COLO668 (cell line): ENCODE measurements at regions not wholly inside any gene's neighbourhood (a gene's known extent, or its start where the extent isn't known, plus 50 kb on each side); places are given as distances from the start of the nearest gene placed in this dataset.
"Not testable (repeated sequence)": the region's sequence is repeated elsewhere in the genome, so short reads cannot be mapped to it uniquely, and the experiment has no call there.

ENCODE experiments used
- DNase-seq: peaks from one replicate; lab custom pipeline; 2025; ENCODE audit not compliant: unreplicated experiment; lab: John Stamatoyannopoulos, UW

GRCh38 chr6:21282360-21282759 is 311.2 kb upstream of the SOX4 start:
- DNase-seq = not testable (repeated sequence)

DNA sequence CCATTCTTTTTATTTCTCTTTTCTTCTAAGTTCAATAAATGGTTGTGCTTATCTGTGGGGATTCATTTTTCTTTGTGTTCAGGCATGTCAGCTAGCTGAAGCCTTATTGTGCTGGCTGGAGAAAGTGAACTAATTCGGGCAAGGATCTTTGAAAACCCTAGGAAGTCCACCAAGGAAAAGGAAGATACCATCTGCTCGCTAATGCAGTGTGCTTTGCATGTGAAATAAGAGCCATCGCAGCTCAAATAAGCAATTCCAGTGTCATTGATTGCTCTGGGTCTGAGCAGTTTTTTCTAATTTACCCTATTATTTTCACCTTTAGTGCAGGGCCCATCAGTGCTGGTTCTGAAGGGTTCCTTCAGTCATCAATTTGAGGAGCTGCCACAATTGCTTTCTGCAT is 309.4 kb upstream of the SOX4 start:
- DNase-seq = no peak

GRCh38 chr6:21284706-21285105 is 308.8 kb upstream of the SOX4 start:
- no peak for DNase-seq

- no peak for DNase-seq
Measured at GRCh38 chr6:21294144-21294543, 299.4 kb upstream of the SOX4 start.

DNA sequence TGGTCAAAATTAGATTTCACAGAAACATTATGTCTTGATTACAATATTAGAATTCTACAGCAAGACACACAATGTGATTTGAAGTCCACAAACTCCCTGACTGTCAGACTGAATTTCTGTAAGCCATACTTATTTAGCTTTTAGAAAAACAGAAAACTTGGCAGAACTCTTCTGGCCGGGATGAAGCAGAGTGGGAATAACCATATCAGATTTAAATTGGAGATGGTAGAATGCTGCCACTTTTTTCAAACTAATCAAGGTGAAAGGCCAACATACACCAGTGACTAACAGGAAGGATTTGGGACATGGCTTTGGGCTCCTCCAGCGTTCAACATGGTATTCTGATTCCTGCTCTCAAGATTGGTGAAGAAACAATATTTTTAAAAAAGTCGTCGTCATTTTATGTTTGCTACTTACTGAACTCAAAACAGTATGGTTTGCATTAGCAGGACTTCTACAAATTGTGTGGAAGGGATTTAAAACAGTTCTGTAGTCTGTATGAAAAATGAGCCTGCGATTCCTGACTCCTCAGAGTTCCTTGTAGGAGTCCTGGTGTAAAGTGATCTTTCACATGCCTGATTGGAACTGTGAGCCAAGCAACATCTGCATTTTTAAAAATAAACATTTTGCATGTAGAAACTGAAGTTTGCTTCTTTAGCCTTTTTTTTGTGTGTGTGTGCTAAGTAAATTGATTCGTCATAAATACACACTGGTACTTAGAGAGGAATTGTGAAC is 297.9 kb upstream of the SOX4 start:
- DNase-seq = no peak

GRCh38 chr6:21297665-21298064 is 295.9 kb upstream of the SOX4 start:
- no peak for DNase-seq

DNA sequence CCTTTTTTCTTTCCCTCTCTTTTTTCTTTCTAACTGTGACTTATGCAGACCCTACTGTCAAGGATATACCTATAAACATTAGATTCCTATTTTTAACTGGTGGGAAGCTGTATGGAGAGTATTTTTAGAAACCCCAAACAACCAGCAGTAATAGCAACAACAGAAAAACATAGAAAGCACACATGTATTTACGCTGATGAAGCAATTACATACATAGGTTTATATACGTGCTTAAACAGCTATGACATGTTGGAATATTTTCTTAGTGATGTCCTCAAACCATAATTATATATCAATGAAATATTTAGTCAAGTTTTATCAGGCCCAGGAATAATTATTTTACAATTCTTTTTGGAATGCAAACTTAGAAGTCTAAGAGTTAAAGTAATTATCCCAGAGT is 294.3 kb upstream of the SOX4 start:
- no peak for DNase-seq

GRCh38 chr6:21300439-21300838 is 293.1 kb upstream of the SOX4 start:
- no peak for DNase-seq

DNA sequence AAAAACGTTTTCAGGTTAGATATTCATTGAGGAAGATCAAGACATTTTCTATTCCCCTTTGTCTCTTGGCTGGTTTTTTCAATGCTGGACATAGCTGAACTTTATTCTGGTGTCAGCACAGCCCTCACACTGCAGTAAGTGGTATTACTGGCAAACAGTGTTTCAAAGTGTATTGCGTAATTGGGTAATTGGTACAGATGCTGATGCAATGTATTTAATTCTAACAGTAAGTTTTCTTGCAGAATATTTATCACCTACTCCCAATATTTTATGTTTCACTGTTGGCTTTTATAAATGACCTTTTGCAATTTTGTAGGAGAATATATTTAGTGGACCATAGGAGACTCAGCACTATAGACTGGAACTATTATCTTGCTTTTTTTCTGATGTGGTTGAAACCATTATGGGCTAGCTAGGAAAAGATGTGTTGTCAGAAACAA is 287.6 kb upstream of the SOX4 start:
- no peak for DNase-seq

- no peak for DNase-seq
Measured at GRCh38 chr6:21306546-21306945, 287.0 kb upstream of the SOX4 start.

- DNase-seq = no peak
Measured at GRCh38 chr6:21309807-21310221, 283.7 kb upstream of the SOX4 start.

DNA sequence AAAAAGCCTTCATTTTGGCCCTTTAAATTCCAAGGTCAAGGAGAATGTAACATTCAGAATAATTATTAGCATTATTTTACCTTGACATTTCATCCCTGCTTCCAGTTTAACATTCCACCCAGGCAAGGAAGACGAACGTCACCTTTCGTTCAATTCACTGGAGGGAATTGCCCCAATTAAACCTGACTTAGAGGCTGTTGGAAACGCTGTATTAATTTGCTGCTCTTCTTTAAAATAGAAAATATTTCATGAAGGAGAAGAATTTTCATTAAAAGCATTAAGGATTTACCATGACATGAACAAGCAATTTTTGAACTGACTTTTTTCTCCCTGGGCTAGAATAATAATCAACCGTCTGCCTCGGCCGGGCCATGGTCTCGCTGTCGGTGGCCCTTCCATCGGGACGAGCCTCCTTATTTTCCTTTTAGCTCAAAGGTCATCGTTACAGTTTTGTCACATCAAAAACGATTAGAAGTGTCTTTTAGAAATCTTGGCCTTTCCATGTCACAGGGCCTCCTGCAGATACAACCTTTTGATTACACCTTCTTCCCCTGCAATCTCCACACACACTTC is 282.9 kb upstream of the SOX4 start:
- DNase-seq = no peak

GRCh38 chr6:21312118-21312517 is 281.4 kb upstream of the SOX4 start:
- DNase-seq = no peak

DNA sequence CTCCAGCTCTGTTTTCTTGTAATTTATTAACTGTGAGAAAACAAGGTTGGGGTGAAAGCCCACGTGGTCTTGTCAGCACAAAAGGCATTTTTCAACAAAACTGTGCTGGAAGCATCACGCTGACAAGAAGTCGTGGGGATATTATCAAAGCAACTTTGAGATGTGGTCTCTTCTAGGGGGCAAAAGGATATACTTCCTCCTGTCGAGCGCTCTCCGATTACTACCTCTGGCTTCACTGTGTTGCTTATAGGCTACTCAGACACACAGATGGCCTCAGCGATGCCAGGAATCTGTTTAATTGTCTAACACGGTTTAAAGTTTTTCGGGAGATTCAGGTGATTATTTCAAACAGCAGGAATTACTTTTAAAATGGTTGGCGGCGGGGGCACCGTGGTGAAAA is 275.9 kb upstream of the SOX4 start:
- DNase-seq = no peak

GRCh38 chr6:21321076-21321475 is 272.5 kb upstream of the SOX4 start:
- DNase-seq = no peak

GRCh38 chr6:21321531-21321930 is 272.0 kb upstream of the SOX4 start:
- no peak for DNase-seq

GRCh38 chr6:21323577-21323976 is 270.0 kb upstream of the SOX4 start:
- no peak for DNase-seq

- no peak for DNase-seq
Measured at GRCh38 chr6:21325201-21325856, 268.2 kb upstream of the SOX4 start.

DNA sequence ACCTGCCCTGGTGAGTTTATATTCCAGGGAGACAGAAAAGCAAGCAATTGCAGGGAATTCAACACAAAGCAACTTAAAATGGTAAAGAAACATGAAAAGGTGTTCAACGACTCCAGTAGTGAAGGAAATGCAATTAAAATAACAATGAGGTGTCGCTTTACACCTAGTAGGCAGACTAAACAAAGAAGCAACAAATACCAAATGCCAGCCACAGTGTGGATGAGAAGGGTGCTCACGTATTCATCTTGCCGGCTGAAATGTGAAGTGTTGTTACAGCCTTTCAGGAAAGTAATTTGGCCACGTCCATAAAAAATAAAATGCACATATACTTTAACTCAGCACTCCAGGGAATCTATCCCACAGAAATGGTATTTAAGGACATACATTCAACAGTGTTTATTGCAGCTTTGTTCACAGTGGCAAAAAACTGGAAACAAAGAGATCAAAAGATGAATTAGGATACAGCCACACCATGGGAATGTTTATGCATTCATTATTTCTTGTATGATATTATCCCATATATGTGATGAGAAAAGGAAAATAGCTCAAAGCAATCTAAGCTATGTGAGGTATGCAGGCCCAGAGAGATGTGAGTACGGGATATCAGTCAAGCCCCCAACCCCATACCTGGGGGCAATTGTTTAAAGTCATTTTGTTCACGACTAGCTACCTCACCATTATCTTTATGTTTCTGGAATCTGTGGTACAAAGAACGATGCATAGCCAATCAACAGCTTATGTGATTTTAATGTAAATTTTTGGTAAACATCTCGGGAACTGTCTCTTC is 266.0 kb upstream of the SOX4 start:
- DNase-seq = no peak

- no peak for DNase-seq
Measured at GRCh38 chr6:21331235-21331634, 262.3 kb upstream of the SOX4 start.

DNA sequence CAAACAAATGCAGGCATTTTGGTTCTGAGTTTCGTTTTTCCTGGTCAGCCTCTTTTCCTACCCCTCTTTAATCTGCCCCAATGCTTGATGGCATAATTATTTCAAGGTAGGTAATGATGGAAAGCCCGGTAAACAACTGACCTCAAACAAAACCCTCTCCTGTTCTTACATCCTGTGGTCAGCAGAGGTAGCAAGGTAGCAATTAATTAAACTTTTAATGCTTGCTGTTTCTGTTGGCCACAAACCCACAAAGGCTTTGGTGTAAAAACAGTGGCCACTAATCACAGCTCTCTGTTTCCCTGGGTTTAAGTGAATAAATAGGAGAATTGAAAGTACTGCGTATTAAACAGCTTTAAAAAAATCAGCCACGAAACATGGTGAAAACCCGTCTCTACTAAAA is 261.5 kb upstream of the SOX4 start:
- no peak for DNase-seq

GRCh38 chr6:21332660-21333059 is 260.9 kb upstream of the SOX4 start:
- no peak for DNase-seq
